Islet of Langerhans (tissue), 1 donor: ENCODE measurements at regions not wholly inside any gene's neighbourhood (a gene's known extent, or its start where the extent isn't known, plus 50 kb on each side); places are given as distances from the start of the nearest gene placed in this dataset.

Experiments used
- FAIRE-seq: peaks from one replicate; lab custom pipeline; 2011; peaks lifted over from hg19 to GRCh38; lab: Jason Lieb, UNC

- no peak for FAIRE-seq
Observed at GRCh38 chr9:107945961-107946360, 456.4 kb upstream of the KLF4 start.

- no peak for FAIRE-seq
Observed at GRCh38 chr9:107945493-107945892, 455.9 kb upstream of the KLF4 start.

GRCh38 chr9:107944387-107944786, 454.8 kb upstream of the KLF4 start:
- FAIRE-seq: no peak

GRCh38 chr9:107943901-107944300, 454.3 kb upstream of the KLF4 start:
- no peak for FAIRE-seq

- FAIRE-seq: no peak
Observed at GRCh38 chr9:107942856-107943255, 453.3 kb upstream of the KLF4 start.

GRCh38 chr9:107942291-107942690, 452.7 kb upstream of the KLF4 start:
- FAIRE-seq: no peak

GRCh38 chr9:107940616-107941595, 451.3 kb upstream of the KLF4 start:
- no peak for FAIRE-seq

GRCh38 chr9:107938801-107939386, 449.3 kb upstream of the KLF4 start:
- no peak for FAIRE-seq

- no peak for FAIRE-seq
Observed at GRCh38 chr9:107935931-107936330, 446.4 kb upstream of the KLF4 start.

- no peak for FAIRE-seq
Observed at GRCh38 chr9:107933516-107933915, 443.9 kb upstream of the KLF4 start.

GRCh38 chr9:107933097-107933496, 443.5 kb upstream of the KLF4 start:
- no peak for FAIRE-seq

- FAIRE-seq: no peak
Observed at GRCh38 chr9:107932601-107933000, 443.0 kb upstream of the KLF4 start.

- FAIRE-seq: no peak
Observed at GRCh38 chr9:107932046-107932445, 442.5 kb upstream of the KLF4 start.

GRCh38 chr9:107931071-107931715, 441.6 kb upstream of the KLF4 start:
- no peak for FAIRE-seq

- no peak for FAIRE-seq
Observed at GRCh38 chr9:107929443-107929842, 439.9 kb upstream of the KLF4 start.

- FAIRE-seq: no peak
Observed at GRCh38 chr9:107928701-107929371, 439.3 kb upstream of the KLF4 start.

GRCh38 chr9:107927276-107927675, 437.7 kb upstream of the KLF4 start:
- FAIRE-seq: no peak

- no peak for FAIRE-seq
Observed at GRCh38 chr9:107925749-107926297, 436.3 kb upstream of the KLF4 start.

GRCh38 chr9:107922260-107922659, 432.7 kb upstream of the KLF4 start:
- no peak for FAIRE-seq

GRCh38 chr9:107919263-107919662, 429.7 kb upstream of the KLF4 start:
- FAIRE-seq: no peak

GRCh38 chr9:107918749-107919148, 429.2 kb upstream of the KLF4 start:
- no peak for FAIRE-seq

- FAIRE-seq: no peak
Observed at GRCh38 chr9:107914151-107914550, 424.6 kb upstream of the KLF4 start.
